Vagina (tissue), 2 donors: ENCODE measurements at regions not wholly inside any gene's neighbourhood (a gene's known extent, or its start where the extent isn't known, plus 50 kb on each side); places are given as distances from the start of the nearest gene placed in this dataset.

ENCODE experiments used
- POLR2A ChIP-seq, 2 donors: fragments of 450-650 bp; IDR thresholded peaks; one replicate each; pipeline ENCODE4 v1.6.1; 2017; ENCODE audit warnings: antibody characterized with exemption in 2 of 2, mild to moderate bottlenecking in 2 of 2, moderate library complexity in 2 of 2
- POLR2AphosphoS5 ChIP-seq, 2 donors: sonication (generic); formaldehyde crosslinking; IDR thresholded peaks; one replicate each; pipeline ENCODE4 v1.9.0; 2017; ENCODE audit warnings: antibody characterized with exemption in 2 of 2, mild to moderate bottlenecking in 2 of 2, low read depth in 1 of 2; ENCODE audit not compliant: insufficient read depth in 1 of 2
- TF ChIP-seq, protein P1 (sequence below), 3 experiments: fragments of 450-650 bp in 2 of 3; fragments of 200-600 bp in 1 of 3; sonication (generic) in 1 of 3; IDR thresholded peaks; one replicate each; pipeline ENCODE4 v1.5.1; 2017 to 2019; ENCODE audit warnings: antibody characterized with exemption in 3 of 3, mild to moderate bottlenecking in 2 of 3, moderate library complexity in 2 of 3

DNA sequence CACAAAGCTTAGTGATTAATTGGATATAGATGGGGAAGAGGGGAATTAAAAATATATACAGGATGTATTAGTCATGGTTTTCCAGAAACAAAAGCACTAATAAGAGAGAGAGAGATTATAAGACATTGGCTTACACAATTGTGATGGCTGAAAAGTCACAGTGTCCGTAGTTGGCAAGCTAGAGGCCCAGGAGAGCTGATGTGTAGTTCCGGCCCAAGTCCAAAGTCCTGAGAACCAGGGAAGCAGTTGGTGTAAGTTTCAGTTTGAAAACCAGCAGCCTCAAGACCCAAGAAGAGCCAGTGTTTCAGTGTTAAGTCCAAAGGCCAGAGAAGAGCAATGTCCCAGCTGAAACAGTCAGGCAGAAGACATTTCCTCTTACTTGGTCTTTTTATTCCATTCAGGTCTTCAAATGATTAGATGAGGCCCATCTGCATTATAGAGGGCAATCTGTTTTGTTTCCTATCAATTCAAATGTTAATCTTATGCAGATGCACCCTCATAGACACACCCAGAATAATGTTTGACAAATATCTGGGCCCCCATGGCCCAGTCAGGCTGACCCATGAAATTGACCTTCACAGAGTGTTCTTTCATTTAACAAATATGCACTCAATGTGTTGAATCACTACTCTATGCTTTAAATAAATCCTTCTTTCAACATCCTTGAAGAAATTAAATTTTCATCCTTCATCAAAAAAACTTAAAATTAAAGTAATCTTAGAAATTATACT, 67.2 kb upstream of the DIO2 start:
- TF ChIP-seq, protein P1, sequence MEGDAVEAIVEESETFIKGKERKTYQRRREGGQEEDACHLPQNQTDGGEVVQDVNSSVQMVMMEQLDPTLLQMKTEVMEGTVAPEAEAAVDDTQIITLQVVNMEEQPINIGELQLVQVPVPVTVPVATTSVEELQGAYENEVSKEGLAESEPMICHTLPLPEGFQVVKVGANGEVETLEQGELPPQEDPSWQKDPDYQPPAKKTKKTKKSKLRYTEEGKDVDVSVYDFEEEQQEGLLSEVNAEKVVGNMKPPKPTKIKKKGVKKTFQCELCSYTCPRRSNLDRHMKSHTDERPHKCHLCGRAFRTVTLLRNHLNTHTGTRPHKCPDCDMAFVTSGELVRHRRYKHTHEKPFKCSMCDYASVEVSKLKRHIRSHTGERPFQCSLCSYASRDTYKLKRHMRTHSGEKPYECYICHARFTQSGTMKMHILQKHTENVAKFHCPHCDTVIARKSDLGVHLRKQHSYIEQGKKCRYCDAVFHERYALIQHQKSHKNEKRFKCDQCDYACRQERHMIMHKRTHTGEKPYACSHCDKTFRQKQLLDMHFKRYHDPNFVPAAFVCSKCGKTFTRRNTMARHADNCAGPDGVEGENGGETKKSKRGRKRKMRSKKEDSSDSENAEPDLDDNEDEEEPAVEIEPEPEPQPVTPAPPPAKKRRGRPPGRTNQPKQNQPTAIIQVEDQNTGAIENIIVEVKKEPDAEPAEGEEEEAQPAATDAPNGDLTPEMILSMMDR (IDR thresholded peaks at IDR 0.05), result no peak
- TF ChIP-seq POLR2AphosphoS5 (IDR thresholded peaks at IDR 0.05; ENCODE audit: insufficient read depth in 1 of 2, low read depth in 1 of 2) (no peak), POLR2A (IDR thresholded peaks at IDR 0.05) (no peak)
